ENCODE measurements at regions not wholly inside any gene's neighbourhood (a gene's known extent, or its start where the extent isn't known, plus 50 kb on each side); places are given as distances from the start of the nearest gene placed in this dataset.
A peak's percentile ranks its signal among the peaks of the same experiment; 100 is the strongest.

DNA sequence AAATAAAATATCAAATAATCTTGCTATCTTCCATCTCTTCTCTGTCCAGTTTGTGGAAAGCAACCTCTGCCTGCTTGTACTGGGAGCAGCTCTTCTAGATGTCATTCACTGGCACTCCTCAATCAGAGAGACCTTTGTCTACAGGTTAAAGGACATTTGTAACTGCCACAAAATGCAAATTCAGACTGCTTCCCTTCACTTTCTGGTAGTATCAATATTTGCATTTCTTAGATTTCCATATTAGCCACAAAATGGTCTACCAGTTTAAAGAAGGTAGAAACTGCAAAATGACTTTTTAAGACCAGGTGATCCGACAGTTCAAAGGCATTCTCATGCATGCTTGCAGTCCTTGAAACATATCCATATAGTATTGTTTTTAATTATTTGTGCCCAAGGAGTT, 51.7 kb upstream of the RCN1 start:
- TF ChIP-seq, protein P1, sequence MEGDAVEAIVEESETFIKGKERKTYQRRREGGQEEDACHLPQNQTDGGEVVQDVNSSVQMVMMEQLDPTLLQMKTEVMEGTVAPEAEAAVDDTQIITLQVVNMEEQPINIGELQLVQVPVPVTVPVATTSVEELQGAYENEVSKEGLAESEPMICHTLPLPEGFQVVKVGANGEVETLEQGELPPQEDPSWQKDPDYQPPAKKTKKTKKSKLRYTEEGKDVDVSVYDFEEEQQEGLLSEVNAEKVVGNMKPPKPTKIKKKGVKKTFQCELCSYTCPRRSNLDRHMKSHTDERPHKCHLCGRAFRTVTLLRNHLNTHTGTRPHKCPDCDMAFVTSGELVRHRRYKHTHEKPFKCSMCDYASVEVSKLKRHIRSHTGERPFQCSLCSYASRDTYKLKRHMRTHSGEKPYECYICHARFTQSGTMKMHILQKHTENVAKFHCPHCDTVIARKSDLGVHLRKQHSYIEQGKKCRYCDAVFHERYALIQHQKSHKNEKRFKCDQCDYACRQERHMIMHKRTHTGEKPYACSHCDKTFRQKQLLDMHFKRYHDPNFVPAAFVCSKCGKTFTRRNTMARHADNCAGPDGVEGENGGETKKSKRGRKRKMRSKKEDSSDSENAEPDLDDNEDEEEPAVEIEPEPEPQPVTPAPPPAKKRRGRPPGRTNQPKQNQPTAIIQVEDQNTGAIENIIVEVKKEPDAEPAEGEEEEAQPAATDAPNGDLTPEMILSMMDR (IDR thresholded peaks at IDR 0.05; ENCODE audit: insufficient read depth, low read length, severe bottlenecking) = no peak
- FAIRE-seq = no peak

GRCh38 chr11:32034680-32035079, 56.2 kb upstream of the RCN1 start:
- no peak overlapping the region for H3K4me3 ChIP-seq (ENCODE audit: low read depth, low read length)
- H3K36me3 ChIP-seq (ENCODE audit: control insufficient read depth, insufficient read depth, low read length) = no peaks in the 10 kb centered on the region
- H3K27me3 ChIP-seq (ENCODE audit: control insufficient read depth, insufficient read depth, low read length) = no peaks in the 10 kb centered on the region
- DNase-seq (ENCODE audit: low read depth) (peak; percentile 17), FAIRE-seq (no peak)
- TF ChIP-seq, protein P1 (IDR thresholded peaks at IDR 0.05; ENCODE audit: insufficient read depth, low read length, severe bottlenecking) = no peak

More for the DNA sequence above, 51.7 kb upstream of the RCN1 start:
- no peaks in the 10 kb centered on the region for H3K27me3 ChIP-seq (ENCODE audit: control insufficient read depth, insufficient read depth, low read length)
- no peak overlapping the region for H3K4me3 ChIP-seq (ENCODE audit: low read depth, low read length)
- DNase-seq (ENCODE audit: low read depth) = no peak
- H3K36me3 ChIP-seq (ENCODE audit: control insufficient read depth, insufficient read depth, low read length) = no peaks in the 10 kb centered on the region

DNA sequence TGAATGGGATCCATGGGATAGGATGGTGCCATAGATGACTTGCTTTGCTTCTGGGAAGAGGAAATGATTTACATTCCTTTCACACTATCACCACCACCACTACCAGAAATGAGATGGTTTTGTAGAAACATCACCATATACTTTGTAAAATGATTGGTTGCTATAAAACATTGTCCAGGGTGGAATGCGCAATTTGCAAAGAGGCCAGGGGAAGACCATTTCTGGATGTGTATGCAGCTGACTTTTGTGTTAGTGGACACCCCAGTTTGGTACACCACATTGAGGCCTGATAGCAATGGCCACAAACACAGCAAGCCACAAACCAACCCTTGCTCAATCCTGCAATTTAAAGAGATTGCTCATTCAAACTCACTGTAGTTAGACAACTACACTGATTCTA, 56.7 kb upstream of the RCN1 start:
- peak; percentile 12 for DNase-seq (ENCODE audit: low read depth)
- FAIRE-seq = no peak
- TF ChIP-seq, protein P1 (IDR thresholded peaks at IDR 0.05; ENCODE audit: insufficient read depth, low read length, severe bottlenecking) = no peak

DNA sequence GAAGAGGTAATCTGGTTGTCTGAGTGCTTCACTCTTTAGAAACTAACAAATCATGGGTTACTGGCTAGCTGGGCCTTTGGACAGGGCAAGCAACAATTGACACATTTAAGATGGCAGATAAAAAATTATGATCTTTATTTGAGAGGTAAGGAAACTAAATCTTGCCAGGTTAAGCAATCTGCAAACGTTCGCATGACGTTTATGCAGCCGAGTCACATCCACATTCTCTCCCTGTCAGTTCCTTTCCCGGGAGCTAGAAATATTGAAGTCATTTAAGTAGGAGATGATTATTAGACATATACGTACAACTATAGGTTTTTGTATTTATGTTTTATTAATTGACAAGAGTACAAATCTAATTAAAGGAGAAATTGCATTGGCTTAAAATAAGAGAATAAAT, 57.4 kb upstream of the RCN1 start:
- FAIRE-seq (no peak), DNase-seq (ENCODE audit: low read depth) (no peak)
- TF ChIP-seq, protein P1 (IDR thresholded peaks at IDR 0.05; ENCODE audit: insufficient read depth, low read length, severe bottlenecking) = no peak
- no peaks in the 10 kb centered on the region for H3K36me3 ChIP-seq (ENCODE audit: control insufficient read depth, insufficient read depth, low read length)
- no peaks in the 10 kb centered on the region for H3K27me3 ChIP-seq (ENCODE audit: control insufficient read depth, insufficient read depth, low read length)
- no peak overlapping the region for H3K4me3 ChIP-seq (ENCODE audit: low read depth, low read length)

More for the DNA sequence above, 56.7 kb upstream of the RCN1 start:
- H3K4me3 ChIP-seq (ENCODE audit: low read depth, low read length) = no peak overlapping the region
- H3K27me3 ChIP-seq (ENCODE audit: control insufficient read depth, insufficient read depth, low read length) = no peaks in the 10 kb centered on the region
- H3K36me3 ChIP-seq (ENCODE audit: control insufficient read depth, insufficient read depth, low read length) = no peaks in the 10 kb centered on the region

DNA sequence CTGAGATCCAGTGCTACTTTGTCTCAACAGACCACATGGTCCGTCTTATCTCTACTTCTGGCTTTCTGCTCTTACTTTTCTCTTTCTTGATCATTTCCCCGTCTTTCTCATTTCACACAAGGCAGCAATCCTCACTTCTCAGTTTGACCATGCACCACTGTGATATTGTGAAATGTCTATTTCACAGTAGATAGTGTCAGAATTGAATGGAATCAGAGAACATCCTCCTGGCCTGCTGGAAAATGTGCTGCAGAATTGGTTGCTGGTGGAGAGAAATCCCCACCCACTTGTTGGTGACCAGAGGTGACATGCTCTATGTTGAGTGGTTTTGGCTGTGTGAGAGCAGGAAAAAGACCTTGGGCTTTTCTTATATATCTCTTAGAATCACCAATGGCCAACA, 57.8 kb upstream of the RCN1 start:
- FAIRE-seq (no peak), DNase-seq (ENCODE audit: low read depth) (no peak)
- Histone ChIP-seq H3K36me3 (ENCODE audit: control insufficient read depth, insufficient read depth, low read length) (no peaks in the 10 kb centered on the region), H3K27me3 (ENCODE audit: control insufficient read depth, insufficient read depth, low read length) (no peaks in the 10 kb centered on the region), H3K4me3 (ENCODE audit: low read depth, low read length) (no peak overlapping the region)
- TF ChIP-seq, protein P1 (IDR thresholded peaks at IDR 0.05; ENCODE audit: insufficient read depth, low read length, severe bottlenecking) = no peak

- Histone ChIP-seq H3K4me3 (ENCODE audit: low read depth, low read length) (no peak overlapping the region), H3K36me3 (ENCODE audit: control insufficient read depth, insufficient read depth, low read length) (no peaks in the 10 kb centered on the region), H3K27me3 (ENCODE audit: control insufficient read depth, insufficient read depth, low read length) (no peaks in the 10 kb centered on the region)
- no peak for FAIRE-seq
- TF ChIP-seq, protein P1 (IDR thresholded peaks at IDR 0.05; ENCODE audit: insufficient read depth, low read length, severe bottlenecking) = no peak
- DNase-seq (ENCODE audit: low read depth) = peak; percentile 17
Observed at GRCh38 chr11:32032478-32032877, 58.4 kb upstream of the RCN1 start.
